Stomach (tissue), 4 donors: ENCODE measurements at regions not wholly inside any gene's neighbourhood (a gene's known extent, or its start where the extent isn't known, plus 50 kb on each side); places are given as distances from the start of the nearest gene placed in this dataset.

ENCODE experiments used
- CTCF ChIP-seq, 7 experiments: fragments of 450-650 bp in 4 of 7; fragments of 200-600 bp in 3 of 7; sonication (generic) in 3 of 7; IDR thresholded peaks; one replicate each; pipeline ENCODE4 v1.5.1; 2016 to 2019; ENCODE audit warnings: antibody characterized with exemption in 7 of 7, control low read depth in 2 of 7, mild to moderate bottlenecking in 1 of 7
- POLR2A ChIP-seq, 4 donors: fragments of 450-650 bp; IDR thresholded peaks; one replicate each; pipeline ENCODE4 v1.6.1; 2016; ENCODE audit warnings: antibody characterized with exemption in 4 of 4, control low read depth in 2 of 4, mild to moderate bottlenecking in 1 of 4, moderate library complexity in 1 of 4
- POLR2AphosphoS5 ChIP-seq, 3 donors: sonication (generic); formaldehyde crosslinking; IDR thresholded peaks; one replicate each; pipeline ENCODE4 v1.6.1; 2016; ENCODE audit warnings: antibody characterized with exemption in 3 of 3

GRCh38 chr14:85188836-85189235 is 341.1 kb upstream of the FLRT2 start:
- TF ChIP-seq CTCF (IDR thresholded peaks at IDR 0.05) (no peak), POLR2AphosphoS5 (IDR thresholded peaks at IDR 0.05) (no peak), POLR2A (IDR thresholded peaks at IDR 0.05) (no peak)
